HepG2 (cell line): ENCODE measurements at regions not wholly inside any gene's neighbourhood (a gene's known extent, or its start where the extent isn't known, plus 50 kb on each side); places are given as distances from the start of the nearest gene placed in this dataset.

Experiments used
- ATAC-seq: fragments of 200-7000 bp; cut with Tn5 transposase; 3 replicates; pipeline ENCODE4 v1.9.1; 2020; ENCODE audit warnings: mild to moderate bottlenecking, moderate library complexity
- BruUV-seq: library from RNA; stranded (reverse); fragments of 400-500 nt; replicated peaks from 2 replicates; lab custom pipeline; 2021; lab: Mats Ljungman, UMichigan
- CTCF ChIA-PET: fragments of 300-600 bp; formaldehyde crosslinking; extraction: SDS; loops from one replicate; lab custom pipeline; 2021; ENCODE audit warnings: low total read pairs, inconsistent platforms, low intra/inter-chr PET ratio; lab: Yijun Ruan, JAX
- POLR2A ChIA-PET: fragments of 350-600 bp; sonication (Branson Sonifier 250); formaldehyde crosslinking; loops from one replicate; lab custom pipeline; 2020; ENCODE audit warnings: antibody characterized with exemption, inconsistent platforms; lab: Yijun Ruan, JAX
- DNase-seq: peaks from one replicate; pipeline ENCODE4 v3.0.0-alpha.2; 2015; ENCODE audit warnings: low spot score
- FAIRE-seq: peaks from 3 replicates; lab custom pipeline; 2011; peaks lifted over from hg19 to GRCh38; lab: Jason Lieb, UNC
- H2AFZ ChIP-seq: one replicate; pipeline ENCODE4 v1.6.1; 2011; ENCODE audit warnings: low read length, inconsistent platforms
- H3K27ac ChIP-seq: fragments of 300-600 bp; 3 replicates; pipeline ENCODE4 v1.8.0; 2011; ENCODE audit warnings: mixed run types, mild to moderate bottlenecking, mixed read lengths, low read length, inconsistent platforms; ENCODE audit not compliant: insufficient read depth; ENCODE audit errors: extremely low read length
- H3K27me3 ChIP-seq, 2 experiments: fragments of 200-600 bp in 1 of 2; 2 replicates in 1 of 2; 3 replicates in 1 of 2; pipeline versions ENCODE4 v1.6.0 to v1.8.0; 2011; ENCODE audit warnings: low read length in 2 of 2, mild to moderate bottlenecking in 2 of 2, moderate library complexity in 2 of 2, inconsistent platforms in 1 of 2; ENCODE audit not compliant: insufficient read depth in 2 of 2, control insufficient read depth in 1 of 2
- H3K36me3 ChIP-seq, 2 experiments: fragments of 200-600 bp in 1 of 2; replicated peaks in 1 of 2; 2 replicates in 1 of 2; 3 replicates in 1 of 2; pipeline versions ENCODE4 v1.5.1 to v1.8.0; 2011; ENCODE audit warnings: low read length in 2 of 2, inconsistent platforms in 1 of 2; ENCODE audit not compliant: insufficient read depth in 2 of 2, control insufficient read depth in 1 of 2
- H3K4me1 ChIP-seq: 2 replicates; pipeline ENCODE4 v1.5.1; 2012; ENCODE audit warnings: low read length, inconsistent platforms; ENCODE audit not compliant: insufficient read depth
- H3K4me2 ChIP-seq: 2 replicates; pipeline ENCODE4 v1.6.0; 2011; ENCODE audit warnings: low read depth, low read length, inconsistent platforms
- H3K4me3 ChIP-seq, 3 experiments: fragments of 200-600 bp in 1 of 3; sonication (generic), shearing (Covaris generic) in 1 of 3; replicated peaks in 1 of 3; 2 replicates each; pipeline ENCODE4 v1.5.1; 2011 to 2016; ENCODE audit warnings: low read length in 3 of 3, inconsistent platforms in 2 of 3, low read depth in 2 of 3, mild to moderate bottlenecking in 2 of 3, control low read depth in 1 of 3, mixed read lengths in 1 of 3; ENCODE audit not compliant: insufficient read depth in 1 of 3
- H3K79me2 ChIP-seq: one replicate; pipeline ENCODE4 v1.6.1; 2011; ENCODE audit warnings: low read length, inconsistent platforms; ENCODE audit not compliant: insufficient read depth
- H3K9ac ChIP-seq: 2 replicates; pipeline ENCODE4 v1.6.0; 2011; ENCODE audit warnings: mild to moderate bottlenecking, low read depth, low read length, inconsistent platforms; ENCODE audit not compliant: insufficient read depth
- H3K9me3 ChIP-seq: 2 replicates; pipeline ENCODE4 v1.5.1; 2012; ENCODE audit warnings: mild to moderate bottlenecking, low read length
- H4K20me1 ChIP-seq: 2 replicates; pipeline ENCODE4 v1.6.0; 2011; ENCODE audit warnings: inconsistent platforms, mild to moderate bottlenecking, low read length, moderate library complexity; ENCODE audit not compliant: insufficient read depth
- ATF7 ChIP-seq, 2 experiments: fragments of 450-650 bp in 1 of 2; sonication (generic) in 1 of 2; formaldehyde crosslinking in 1 of 2; IDR thresholded peaks; 2 replicates each; pipeline versions ENCODE4 v1.4.0 to v1.6.1; 2016 to 2020; ENCODE audit warnings: antibody characterized with exemption in 1 of 2, mild to moderate bottlenecking in 1 of 2, missing genetic modification reagents in 1 of 2
- KLF16 ChIP-seq, 2 experiments: sonication (generic) in 1 of 2; formaldehyde crosslinking in 1 of 2; IDR thresholded peaks; 2 replicates each; pipeline versions ENCODE4 v1.6.1 to v1.8.0; 2016 to 2023; ENCODE audit warnings: missing genetic modification reagents in 2 of 2, missing compliant biosample characterization in 1 of 2
- ZNF768 ChIP-seq: sonication (generic); formaldehyde crosslinking; IDR thresholded peaks from 2 replicates; pipeline ENCODE4 v1.4.0; 2020; ENCODE audit warnings: missing genetic modification reagents
- WGBS: methylation state at CpG from one replicate; pipeline ENCODE4 v1.1.6; 2017; ENCODE audit warnings: low lambda C conversion rate; 5-methylcytosine and 5-hydroxymethylcytosine counted together
- in situ Hi-C: cut with HindIII; loops from 2 replicates; pipeline ENCODE4 v1.10.0; 2017; ENCODE audit warnings: low pct_unique_long_range_greater_than_20kb; ENCODE audit not compliant: extremely low pct_ligation_motif_present
- intact Hi-C: fragments of 100-400 bp; cut with micrococcal nuclease; formaldehyde crosslinking; loops from one replicate; pipeline ENCODE4 v1.10.0; 2022; ENCODE audit not compliant: unreplicated experiment
- TF ChIP-seq, protein P1 (sequence below): sonication (generic); formaldehyde crosslinking; IDR thresholded peaks from 2 replicates; pipeline ENCODE4 v1.4.0; 2020; ENCODE audit warnings: missing genetic modification reagents, borderline replicate concordance
- TF ChIP-seq, protein P2 (sequence below): sonication (generic); formaldehyde crosslinking; IDR thresholded peaks from 2 replicates; pipeline ENCODE4 v1.5.1; 2020; ENCODE audit warnings: missing genetic modification reagents, mild to moderate bottlenecking, borderline replicate concordance
- TF ChIP-seq, protein P3 (sequence below): sonication (generic); formaldehyde crosslinking; IDR thresholded peaks from 2 replicates; pipeline ENCODE4 v1.4.0; 2020; ENCODE audit warnings: mild to moderate bottlenecking, missing genetic modification reagents

- POLR2A ChIA-PET, result no interaction called here
- H3K27me3 ChIP-seq, result peaks cover 8 to 79% of the 10 kb centered on the region in 2 experiments; a peak in 4 of 5 replicates
Measured at GRCh38 chr16:86963600-86964575, 353.3 kb downstream of the C16orf95 start.

More at GRCh38 chr16:86963600-86964575, 353.3 kb downstream of the C16orf95 start:
- TF ChIP-seq, protein P1, sequence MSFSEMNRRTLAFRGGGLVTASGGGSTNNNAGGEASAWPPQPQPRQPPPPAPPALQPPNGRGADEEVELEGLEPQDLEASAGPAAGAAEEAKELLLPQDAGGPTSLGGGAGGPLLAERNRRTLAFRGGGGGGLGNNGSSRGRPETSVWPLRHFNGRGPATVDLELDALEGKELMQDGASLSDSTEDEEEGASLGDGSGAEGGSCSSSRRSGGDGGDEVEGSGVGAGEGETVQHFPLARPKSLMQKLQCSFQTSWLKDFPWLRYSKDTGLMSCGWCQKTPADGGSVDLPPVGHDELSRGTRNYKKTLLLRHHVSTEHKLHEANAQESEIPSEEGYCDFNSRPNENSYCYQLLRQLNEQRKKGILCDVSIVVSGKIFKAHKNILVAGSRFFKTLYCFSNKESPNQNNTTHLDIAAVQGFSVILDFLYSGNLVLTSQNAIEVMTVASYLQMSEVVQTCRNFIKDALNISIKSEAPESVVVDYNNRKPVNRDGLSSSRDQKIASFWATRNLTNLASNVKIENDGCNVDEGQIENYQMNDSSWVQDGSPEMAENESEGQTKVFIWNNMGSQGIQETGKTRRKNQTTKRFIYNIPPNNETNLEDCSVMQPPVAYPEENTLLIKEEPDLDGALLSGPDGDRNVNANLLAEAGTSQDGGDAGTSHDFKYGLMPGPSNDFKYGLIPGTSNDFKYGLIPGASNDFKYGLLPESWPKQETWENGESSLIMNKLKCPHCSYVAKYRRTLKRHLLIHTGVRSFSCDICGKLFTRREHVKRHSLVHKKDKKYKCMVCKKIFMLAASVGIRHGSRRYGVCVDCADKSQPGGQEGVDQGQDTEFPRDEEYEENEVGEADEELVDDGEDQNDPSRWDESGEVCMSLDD (CRISPR knock-in tag), result no peak
- peak; percentile 50; the same call in 1 of the 2 replicates for TF ChIP-seq ATF7 (IDR thresholded peaks at IDR 0.05)
- no peak for TF ChIP-seq ATF7 (CRISPR knock-in tag; IDR thresholded peaks at IDR 0.05)
- TF ChIP-seq, protein P2, sequence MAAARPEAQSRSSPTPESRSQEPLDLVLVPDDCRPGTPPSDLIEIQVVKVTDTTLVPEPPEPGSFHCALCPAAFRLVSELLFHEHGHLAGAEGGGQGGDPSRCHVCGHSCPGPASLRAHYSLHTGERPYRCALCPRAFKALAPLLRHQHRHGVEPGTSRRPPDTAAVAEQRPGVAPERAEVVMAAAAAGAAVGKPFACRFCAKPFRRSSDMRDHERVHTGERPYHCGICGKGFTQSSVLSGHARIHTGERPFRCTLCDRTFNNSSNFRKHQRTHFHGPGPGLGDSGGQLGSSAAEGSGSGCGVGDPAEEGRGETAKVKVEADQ (CRISPR knock-in tag), result no peak
- TF ChIP-seq, protein P3, sequence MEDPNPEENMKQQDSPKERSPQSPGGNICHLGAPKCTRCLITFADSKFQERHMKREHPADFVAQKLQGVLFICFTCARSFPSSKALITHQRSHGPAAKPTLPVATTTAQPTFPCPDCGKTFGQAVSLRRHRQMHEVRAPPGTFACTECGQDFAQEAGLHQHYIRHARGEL (CRISPR knock-in tag), result no peak
- peak; percentile 79; the same call in 1 of the 2 replicates for TF ChIP-seq ZNF768 (CRISPR knock-in tag)
- no peak for TF ChIP-seq KLF16 (CRISPR knock-in tag; IDR thresholded peaks at IDR 0.05)
- no peaks in the 10 kb centered on the region for H3K4me1 ChIP-seq
- no peak overlapping the region for H3K27ac ChIP-seq
- no peaks in the 10 kb centered on the region for H3K9me3 ChIP-seq
- BruUV-seq, result no TSS peak
- CTCF ChIA-PET, result no interaction called here
- DNase-seq (no peak), ATAC-seq (no peak), FAIRE-seq (no peak)
- in situ Hi-C loops (no loop called here), intact Hi-C loops (no loop called here)
- no peak overlapping the region for H3K4me2 ChIP-seq
- H4K20me1 ChIP-seq, result no peaks in the 10 kb centered on the region; the same call in 1 of the 2 replicates
- no peak overlapping the region for H2AFZ ChIP-seq
- no peak overlapping the region for H3K4me3 ChIP-seq
- H3K36me3 ChIP-seq, result no peaks in the 10 kb centered on the region
- 29% methylated on average over 20 of the region's 25 CpGs for WGBS
- no peaks in the 10 kb centered on the region for H3K79me2 ChIP-seq
- H3K9ac ChIP-seq, result no peak overlapping the region
